OCI-LY1 (cell line): ENCODE measurements at regions not wholly inside any gene's neighbourhood (a gene's known extent, or its start where the extent isn't known, plus 50 kb on each side); places are given as distances from the start of the nearest gene placed in this dataset.

Experiments
- H2AFZ ChIP-seq: fragments of 200-600 bp; sonication (generic), shearing (Covaris generic); 2 replicates; pipeline ENCODE4 v1.6.0; 2014; ENCODE audit warnings: antibody characterized with exemption, mild to moderate bottlenecking, low read length
- H3F3A ChIP-seq: fragments of 200-600 bp; sonication (generic), shearing (Covaris generic); 2 replicates; pipeline ENCODE4 v1.6.0; 2014; ENCODE audit warnings: mild to moderate bottlenecking, antibody characterized with exemption, low read length, moderate library complexity; ENCODE audit not compliant: insufficient read depth
- H3K27ac ChIP-seq: fragments of 200-600 bp; sonication (generic); 2 replicates; pipeline ENCODE4 v1.5.1; 2014; ENCODE audit warnings: low read length, mixed run types, mild to moderate bottlenecking, low read depth; ENCODE audit not compliant: poor library complexity, severe bottlenecking
- H3K27me3 ChIP-seq: fragments of 200-600 bp; sonication (generic); 2 replicates; pipeline ENCODE4 v1.6.0; 2014; ENCODE audit warnings: antibody characterized with exemption, mild to moderate bottlenecking, low read length, moderate library complexity; ENCODE audit not compliant: insufficient read depth
- H3K36me3 ChIP-seq: fragments of 200-600 bp; sonication (generic); 2 replicates; pipeline ENCODE4 v1.6.1; 2014; ENCODE audit warnings: mild to moderate bottlenecking, antibody characterized with exemption, low read length, moderate library complexity, mixed read lengths; ENCODE audit not compliant: insufficient read depth
- H3K4me1 ChIP-seq: fragments of 200-600 bp; sonication (generic); 2 replicates; pipeline ENCODE4 v1.5.1; 2014; ENCODE audit warnings: mild to moderate bottlenecking, low read length, moderate library complexity; ENCODE audit not compliant: insufficient read depth, severe bottlenecking
- H3K4me2 ChIP-seq: fragments of 200-600 bp; sonication (generic), shearing (Covaris generic); 2 replicates; pipeline ENCODE4 v1.6.1; 2014; ENCODE audit warnings: low read length
- H3K4me3 ChIP-seq: fragments of 200-600 bp; sonication (generic); 2 replicates; pipeline ENCODE4 v1.5.1; 2014; ENCODE audit warnings: low read length, low read depth, mild to moderate bottlenecking, mixed read lengths; ENCODE audit not compliant: poor library complexity, severe bottlenecking
- H3K79me2 ChIP-seq: fragments of 200-600 bp; shearing (Covaris generic); 2 replicates; pipeline ENCODE4 v1.6.1; 2016; ENCODE audit warnings: mixed run types, low read length, mixed read lengths; ENCODE audit not compliant: insufficient read depth
- H3K9ac ChIP-seq: fragments of 200-600 bp; sonication (generic), shearing (Covaris generic); 2 replicates; pipeline ENCODE4 v1.6.1; 2014; ENCODE audit warnings: mild to moderate bottlenecking, low read length, mixed read lengths
- H3K9me2 ChIP-seq: fragments of 200-600 bp; sonication (generic), shearing (Covaris generic); 2 replicates; pipeline ENCODE4 v1.6.1; 2014; ENCODE audit warnings: low read depth, mild to moderate bottlenecking, low read length, mixed read lengths
- H3K9me3 ChIP-seq: fragments of 200-600 bp; shearing (Covaris generic); 2 replicates; pipeline ENCODE4 v1.6.1; 2014; ENCODE audit warnings: low read length, mixed read lengths
- H4K20me1 ChIP-seq: fragments of 200-600 bp; sonication (generic), shearing (Covaris generic); 2 replicates; pipeline ENCODE4 v1.6.0; 2016; ENCODE audit warnings: mild to moderate bottlenecking, low read length; ENCODE audit not compliant: insufficient read depth
- EZH2 ChIP-seq: fragments of 200-600 bp; sonication (generic), shearing (Covaris generic); IDR thresholded peaks from 2 replicates; pipeline ENCODE4 v1.8.0; 2017; ENCODE audit warnings: borderline replicate concordance, mixed run types, mild to moderate bottlenecking, antibody characterized with exemption, low read length, moderate library complexity, mixed read lengths
- TF ChIP-seq, protein P1 (sequence below): fragments of 200-600 bp; sonication (generic), shearing (Covaris generic); IDR thresholded peaks from 2 replicates; pipeline ENCODE4 v1.5.1; 2017; ENCODE audit warnings: mild to moderate bottlenecking, antibody characterized with exemption, low read length, moderate library complexity, mixed read lengths

DNA sequence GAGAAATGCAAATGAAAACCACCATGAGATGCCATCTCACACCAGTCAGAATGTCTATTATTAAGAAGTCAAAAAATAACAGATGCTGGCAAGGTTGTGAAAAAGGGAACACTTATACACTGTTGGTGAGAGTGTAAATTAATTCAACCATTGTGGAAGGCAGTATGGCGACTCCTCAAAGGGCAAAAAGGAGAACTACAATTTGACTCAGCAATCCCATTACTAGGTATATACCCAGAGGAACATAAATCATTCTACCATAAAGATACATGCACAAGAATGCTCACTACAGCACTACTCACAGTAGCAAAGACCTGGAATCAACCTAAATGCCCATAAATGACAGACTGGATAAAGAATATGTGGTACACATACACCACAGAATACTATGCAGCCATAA, 161.1 kb upstream of the PDGFD start:
- Histone ChIP-seq H3K27ac (no peak overlapping the region), H3K9me2 (no peaks in the 10 kb centered on the region), H3F3A (no peaks in the 10 kb centered on the region), H2AFZ (no peak overlapping the region), H3K4me2 (no peak overlapping the region), H3K9me3 (no peaks in the 10 kb centered on the region), H3K27me3 (no peaks in the 10 kb centered on the region), H3K79me2 (no peaks in the 10 kb centered on the region), H3K4me1 (no peaks in the 10 kb centered on the region), H3K4me3 (no peak overlapping the region), H4K20me1 (no peaks in the 10 kb centered on the region), H3K36me3 (no peaks in the 10 kb centered on the region), H3K9ac (no peak overlapping the region)
- TF ChIP-seq EZH2: no peak
- TF ChIP-seq, protein P1, sequence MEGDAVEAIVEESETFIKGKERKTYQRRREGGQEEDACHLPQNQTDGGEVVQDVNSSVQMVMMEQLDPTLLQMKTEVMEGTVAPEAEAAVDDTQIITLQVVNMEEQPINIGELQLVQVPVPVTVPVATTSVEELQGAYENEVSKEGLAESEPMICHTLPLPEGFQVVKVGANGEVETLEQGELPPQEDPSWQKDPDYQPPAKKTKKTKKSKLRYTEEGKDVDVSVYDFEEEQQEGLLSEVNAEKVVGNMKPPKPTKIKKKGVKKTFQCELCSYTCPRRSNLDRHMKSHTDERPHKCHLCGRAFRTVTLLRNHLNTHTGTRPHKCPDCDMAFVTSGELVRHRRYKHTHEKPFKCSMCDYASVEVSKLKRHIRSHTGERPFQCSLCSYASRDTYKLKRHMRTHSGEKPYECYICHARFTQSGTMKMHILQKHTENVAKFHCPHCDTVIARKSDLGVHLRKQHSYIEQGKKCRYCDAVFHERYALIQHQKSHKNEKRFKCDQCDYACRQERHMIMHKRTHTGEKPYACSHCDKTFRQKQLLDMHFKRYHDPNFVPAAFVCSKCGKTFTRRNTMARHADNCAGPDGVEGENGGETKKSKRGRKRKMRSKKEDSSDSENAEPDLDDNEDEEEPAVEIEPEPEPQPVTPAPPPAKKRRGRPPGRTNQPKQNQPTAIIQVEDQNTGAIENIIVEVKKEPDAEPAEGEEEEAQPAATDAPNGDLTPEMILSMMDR: no peak

DNA sequence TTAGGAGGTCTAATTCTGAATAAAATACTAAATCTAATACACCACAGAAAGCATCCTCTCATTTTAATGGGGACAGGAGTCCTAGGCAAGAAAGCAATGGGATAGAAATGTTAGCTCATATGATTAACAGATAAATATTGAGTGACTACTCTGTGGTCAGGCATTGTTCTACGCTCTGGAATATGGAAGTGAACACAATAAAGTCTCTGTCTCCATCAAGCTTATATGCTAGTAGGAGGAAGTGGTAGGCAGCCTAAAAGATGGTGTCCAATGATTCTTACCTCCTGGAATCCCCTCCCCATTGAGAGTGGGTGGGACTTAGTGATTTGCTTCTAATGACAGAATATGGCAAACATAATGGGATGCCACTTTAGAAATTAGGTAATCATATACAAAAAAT, 160.3 kb upstream of the PDGFD start:
- Histone ChIP-seq H2AFZ (no peak overlapping the region), H3K4me1 (no peaks in the 10 kb centered on the region), H3K9ac (no peak overlapping the region), H3K4me3 (no peak overlapping the region), H3K9me3 (no peaks in the 10 kb centered on the region), H3K27me3 (no peaks in the 10 kb centered on the region), H3K4me2 (no peak overlapping the region), H3K27ac (no peak overlapping the region), H4K20me1 (no peaks in the 10 kb centered on the region), H3K9me2 (no peaks in the 10 kb centered on the region), H3K36me3 (no peaks in the 10 kb centered on the region), H3K79me2 (no peaks in the 10 kb centered on the region), H3F3A (no peaks in the 10 kb centered on the region)
- no peak for TF ChIP-seq EZH2
- TF ChIP-seq, protein P1: no peak

DNA sequence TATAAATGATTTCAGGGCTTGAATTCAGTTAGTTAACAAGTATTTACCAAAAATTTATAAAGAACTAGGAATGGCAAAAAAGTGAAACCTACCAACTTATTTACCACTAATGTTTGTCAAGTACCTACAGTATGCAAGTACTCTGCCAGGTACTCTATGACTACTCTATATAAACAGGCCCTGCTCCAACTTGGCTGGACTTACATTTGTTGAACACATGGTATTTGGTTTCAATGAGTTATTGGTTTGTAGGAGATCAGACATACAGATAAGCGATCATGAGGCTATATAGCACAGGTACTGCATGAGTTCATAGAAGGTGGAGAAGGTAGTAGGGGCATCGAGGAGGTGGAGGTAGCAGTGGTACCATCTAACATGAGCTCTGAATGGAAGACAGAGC, 159.9 kb upstream of the PDGFD start:
- Histone ChIP-seq H3K9ac (no peak overlapping the region), H3K79me2 (no peaks in the 10 kb centered on the region), H3K4me3 (no peak overlapping the region), H3F3A (no peaks in the 10 kb centered on the region), H3K4me2 (no peak overlapping the region), H2AFZ (no peak overlapping the region), H3K4me1 (no peaks in the 10 kb centered on the region), H3K27me3 (no peaks in the 10 kb centered on the region), H3K9me3 (no peaks in the 10 kb centered on the region), H4K20me1 (no peaks in the 10 kb centered on the region), H3K9me2 (no peaks in the 10 kb centered on the region), H3K27ac (no peak overlapping the region), H3K36me3 (no peaks in the 10 kb centered on the region)
- TF ChIP-seq, protein P1: no peak
- no peak for TF ChIP-seq EZH2
